Cardiac fibroblast (primary cell): ENCODE measurements at regions not wholly inside any gene's neighbourhood (a gene's known extent, or its start where the extent isn't known, plus 50 kb on each side); places are given as distances from the start of the nearest gene placed in this dataset.

Source experiments
- DNase-seq, 2 donors: peaks; one replicate each; pipeline versions ENCODE4 v3.0.0 to v3.0.0-alpha.2; 2010; ENCODE audit warnings: low read depth in 2 of 2
- H3K4me3 ChIP-seq, 2 donors: replicated peaks in 1 of 2; 1 replicate in 1 of 2; 2 replicates in 1 of 2; pipeline ENCODE4 v1.5.1; 2011; ENCODE audit warnings: low read depth in 2 of 2, low read length in 2 of 2, mild to moderate bottlenecking in 2 of 2, moderate library complexity in 1 of 2
- CTCF ChIP-seq: IDR thresholded peaks from one replicate; pipeline ENCODE4 v1.5.1; 2011; ENCODE audit warnings: low read depth, mild to moderate bottlenecking, low read length, inconsistent platforms

- no peak for TF ChIP-seq CTCF
- H3K4me3 ChIP-seq = no peak overlapping the region
- DNase-seq = no peak
Measured at GRCh38 chr13:31930901-31931522, 100.6 kb upstream of the FRY start.

- H3K4me3 ChIP-seq = no peak overlapping the region
- TF ChIP-seq CTCF = no peak
- no peak for DNase-seq
Measured at GRCh38 chr13:31937436-31937835, 94.1 kb upstream of the FRY start.

DNA sequence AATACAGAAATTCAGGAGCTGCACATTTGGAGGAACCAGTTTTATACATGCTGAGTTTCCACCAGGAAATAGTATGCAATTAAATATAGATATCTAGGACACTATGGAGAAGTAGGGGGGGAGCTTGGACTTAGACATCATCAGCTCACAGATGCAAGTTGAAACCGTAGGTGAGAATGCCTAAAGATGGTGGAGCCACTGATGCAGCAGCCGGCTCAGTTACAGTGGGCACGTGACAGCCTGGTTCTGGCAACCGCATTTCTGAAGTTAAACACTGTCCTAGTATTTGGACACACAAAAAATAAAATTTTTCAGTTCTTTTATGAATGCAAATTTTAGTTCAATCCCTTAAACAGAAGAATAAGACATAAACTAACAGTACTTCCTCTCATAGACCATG lies 91.5 kb upstream of the FRY start:
- TF ChIP-seq CTCF = no peak
- no peak for DNase-seq

GRCh38 chr13:31943591-31943990 lies 88.0 kb upstream of the FRY start:
- no peak overlapping the region for H3K4me3 ChIP-seq
- no peak for TF ChIP-seq CTCF
- no peak for DNase-seq

More for the DNA sequence above, 91.5 kb upstream of the FRY start:
- no peak overlapping the region for H3K4me3 ChIP-seq

- H3K4me3 ChIP-seq = no peak overlapping the region
- no peak for DNase-seq
- no peak for TF ChIP-seq CTCF
Measured at GRCh38 chr13:31944262-31945160, 87.1 kb upstream of the FRY start.

DNA sequence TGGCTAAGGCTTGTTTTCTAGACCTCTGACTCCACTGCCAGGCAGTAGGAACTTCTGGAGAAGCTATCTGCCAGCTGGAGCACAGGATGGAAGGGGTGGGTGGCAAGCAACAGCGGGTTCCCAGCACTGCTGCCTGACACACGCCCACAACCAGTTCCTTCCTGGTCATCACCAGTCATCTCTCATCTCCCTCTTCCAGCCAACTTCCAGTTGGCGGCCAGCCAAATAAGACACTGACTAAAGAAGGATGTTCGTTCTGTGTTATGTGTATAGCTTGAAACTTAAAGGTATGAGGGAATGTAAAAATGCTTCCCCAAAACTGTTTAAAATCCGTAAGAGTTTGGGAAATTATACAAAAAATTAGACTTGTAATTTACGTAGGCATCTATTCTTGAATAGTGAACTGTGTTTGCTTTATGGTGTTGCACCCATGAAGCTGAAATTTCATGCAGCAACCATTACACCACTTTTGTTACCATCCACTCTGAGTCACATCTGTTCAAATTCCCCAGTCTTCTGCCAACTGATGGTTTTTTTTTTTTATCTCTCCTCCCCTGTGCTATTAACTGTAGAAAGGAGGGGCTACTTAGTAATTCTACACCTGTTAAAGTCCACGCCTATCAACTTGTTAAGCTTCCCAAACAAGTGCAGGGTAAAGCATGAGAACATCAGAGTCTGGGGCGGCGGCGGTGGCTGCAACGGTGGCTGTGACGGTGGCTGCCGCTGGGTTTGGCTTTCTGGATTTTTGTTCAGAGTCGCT lies 86.2 kb upstream of the FRY start:
- no peak for TF ChIP-seq CTCF
- H3K4me3 ChIP-seq = no peak overlapping the region
- DNase-seq = peak; percentile 68 to 88
